ENCODE measurements at regions not wholly inside any gene's neighbourhood (a gene's known extent, or its start where the extent isn't known, plus 50 kb on each side); places are given as distances from the start of the nearest gene placed in this dataset.

GRCh38 chr17:77542551-77543490, 402.1 kb downstream of the SEC14L1 start (continued):
- TF ChIP-seq PATZ1 (tag by site-specific recombination; IDR thresholded peaks at IDR 0.05) (no peak; the same call in 1 of the 2 replicates), ZNF544 (tag by site-specific recombination; IDR thresholded peaks at IDR 0.05) (no peak), PRDM10 (tag by site-specific recombination; IDR thresholded peaks at IDR 0.05) (peak; percentile 91), AEBP2 (tag by site-specific recombination; IDR thresholded peaks at IDR 0.05; ENCODE audit: borderline replicate concordance) (no peak), TSHZ1 (tag by site-specific recombination; IDR thresholded peaks at IDR 0.05; ENCODE audit: borderline replicate concordance) (0 out of 2 replicates have a peak, but pooled peaks have one; percentile 60), ZNF777 (tag by site-specific recombination; IDR thresholded peaks at IDR 0.05; ENCODE audit: borderline replicate concordance) (no peak), ZNF2 (tag by site-specific recombination; IDR thresholded peaks at IDR 0.05) (peak; percentile 98), BCL11B (tag by site-specific recombination; IDR thresholded peaks at IDR 0.05; ENCODE audit: low read depth) (no peak), TRIM28 (IDR thresholded peaks at IDR 0.05; ENCODE audit: borderline replicate concordance, low read length) (peak; percentile 27; the same call in 1 of the 2 replicates), SCRT2 (tag by site-specific recombination; IDR thresholded peaks at IDR 0.05) (peak; percentile 75), ZNF664 (tag by site-specific recombination; IDR thresholded peaks at IDR 0.05) (0 out of 2 replicates have a peak, but pooled peaks have one; percentile 35), ZNF354C (tag by site-specific recombination; IDR thresholded peaks at IDR 0.05; ENCODE audit: borderline replicate concordance, low read depth) (no peak), PRDM6 (tag by site-specific recombination; IDR thresholded peaks at IDR 0.05) (peak; percentile 90), ZNF223 (tag by site-specific recombination; IDR thresholded peaks at IDR 0.05) (no peak), ZFP41 (tag by site-specific recombination; IDR thresholded peaks at IDR 0.05; ENCODE audit: borderline replicate concordance) (no peak), TCF7L2 (IDR thresholded peaks at IDR 0.05; ENCODE audit: borderline replicate concordance, low read depth, low read length) (peak; percentile 79), ZNF132 (tag by site-specific recombination; IDR thresholded peaks at IDR 0.05; ENCODE audit: borderline replicate concordance) (no peak), ZNF548 (tag by site-specific recombination; IDR thresholded peaks at IDR 0.05) (no peak), ZNF670 (tag by site-specific recombination; IDR thresholded peaks at IDR 0.05; ENCODE audit: low read depth) (no peak), ZBTB20 (tag by site-specific recombination; IDR thresholded peaks at IDR 0.05) (no peak), ZBTB21 (tag by site-specific recombination; IDR thresholded peaks at IDR 0.05) (no peak), ZNF704 (tag by site-specific recombination; IDR thresholded peaks at IDR 0.05) (no peak), ELK4 (IDR thresholded peaks at IDR 0.05; ENCODE audit: borderline replicate concordance, low read depth, low read length) (no peak)
